H1 (cell line): ENCODE measurements at regions not wholly inside any gene's neighbourhood (a gene's known extent, or its start where the extent isn't known, plus 50 kb on each side); places are given as distances from the start of the nearest gene placed in this dataset.

Source experiments
- CTCF ChIA-PET: fragments of 300-600 bp; sonication (Branson Sonifier 250); formaldehyde crosslinking; loops from one replicate; lab custom pipeline; 2021; ENCODE audit not compliant: partially characterized antibody; lab: Charles Lee
- POLR2A ChIA-PET: fragments of 300-600 bp; sonication (Branson Sonifier 250); formaldehyde crosslinking; loops from one replicate; lab custom pipeline; 2021; ENCODE audit warnings: inconsistent platforms; ENCODE audit not compliant: partially characterized antibody; lab: Charles Lee
- DNase-seq, 2 experiments: peaks; one replicate each; pipeline versions ENCODE4 v3.0.0 to v3.0.0-alpha.2; 2010 to 2022; ENCODE audit warnings: low spot score in 2 of 2, low read depth in 1 of 2, mixed read lengths in 1 of 2
- FAIRE-seq: peaks from 2 replicates; lab custom pipeline; 2011; peaks lifted over from hg19 to GRCh38; lab: Jason Lieb, UNC
- H2AFZ ChIP-seq: 2 replicates; pipeline ENCODE4 v1.8.1; 2012; ENCODE audit warnings: low read length, inconsistent platforms
- H2AK5ac ChIP-seq: 2 replicates; pipeline ENCODE4 v1.6.1; 2013; ENCODE audit warnings: low read depth, low read length
- H2BK120ac ChIP-seq: replicated peaks from 2 replicates; pipeline ENCODE3; 2013; ENCODE audit warnings: low read depth, low read length, inconsistent platforms
- H2BK12ac ChIP-seq: 2 replicates; pipeline ENCODE4 v1.6.1; 2013; ENCODE audit warnings: low read depth, low read length
- H2BK15ac ChIP-seq: 2 replicates; pipeline ENCODE4 v1.6.1; 2013; ENCODE audit warnings: low read length
- H2BK20ac ChIP-seq: 2 replicates; pipeline ENCODE4 v1.6.1; 2013; ENCODE audit warnings: low read length
- H2BK5ac ChIP-seq: 2 replicates; pipeline ENCODE4 v1.6.1; 2013; ENCODE audit warnings: low read depth, low read length
- H3K14ac ChIP-seq: 2 replicates; pipeline ENCODE4 v1.6.1; 2013; ENCODE audit warnings: inconsistent platforms; ENCODE audit not compliant: insufficient read length
- H3K18ac ChIP-seq: 2 replicates; pipeline ENCODE4 v1.6.1; 2013; ENCODE audit warnings: low read length; ENCODE audit errors: extremely low read depth
- H3K23ac ChIP-seq: 2 replicates; pipeline ENCODE4 v1.6.1; 2013; ENCODE audit warnings: inconsistent platforms; ENCODE audit not compliant: insufficient read length
- H3K23me2 ChIP-seq: 2 replicates; pipeline ENCODE4 v1.6.1; 2013; ENCODE audit warnings: low read depth, low read length
- H3K27ac ChIP-seq: 2 replicates; pipeline ENCODE4 v1.6.1; 2011; ENCODE audit warnings: low read depth, low read length, inconsistent platforms
- H3K27me3 ChIP-seq, 4 experiments: replicated peaks in 1 of 4; 1 replicate in 1 of 4; 2 replicates in 3 of 4; pipeline versions ENCODE4 v1.6.1 to v1.8.1; 2011 to 2013; ENCODE audit warnings: low read length in 3 of 4, mild to moderate bottlenecking in 3 of 4, inconsistent platforms in 2 of 4, mixed read lengths in 2 of 4, moderate library complexity in 1 of 4; ENCODE audit not compliant: control insufficient read depth in 3 of 4, insufficient read depth in 3 of 4; ENCODE audit errors: extremely low read depth in 1 of 4
- H3K36me3 ChIP-seq, 4 experiments: 2 replicates each; pipeline versions ENCODE4 v1.6.1 to v1.8.1; 2011 to 2013; ENCODE audit warnings: mild to moderate bottlenecking in 4 of 4, low read length in 3 of 4, moderate library complexity in 2 of 4, control low read depth in 1 of 4, inconsistent platforms in 1 of 4; ENCODE audit not compliant: insufficient read depth in 4 of 4, control insufficient read depth in 2 of 4
- H3K4ac ChIP-seq: replicated peaks from 2 replicates; pipeline ENCODE3; 2013; ENCODE audit warnings: low read length, low read depth, mixed read lengths, inconsistent platforms; ENCODE audit not compliant: insufficient read length
- H3K4me1 ChIP-seq, 4 experiments: replicated peaks in 1 of 4; 1 replicate in 1 of 4; 2 replicates in 3 of 4; pipeline versions ENCODE4 v1.6.1 to v1.8.1; 2011 to 2013; ENCODE audit warnings: low read length in 3 of 4, inconsistent platforms in 2 of 4, mixed read lengths in 1 of 4; ENCODE audit not compliant: insufficient read depth in 4 of 4, control insufficient read depth in 3 of 4
- H3K4me2 ChIP-seq, 2 experiments: 2 replicates each; pipeline versions ENCODE4 v1.6.1 to v1.8.1; 2011 to 2013; ENCODE audit warnings: low read depth in 2 of 2, low read length in 2 of 2, control low read depth in 1 of 2, inconsistent platforms in 1 of 2, mild to moderate bottlenecking in 1 of 2; ENCODE audit not compliant: insufficient read depth in 1 of 2
- H3K4me3 ChIP-seq, 4 experiments: fragments of 200-600, 300-600 bp in 1 of 4; sonication (generic), shearing (Covaris generic), sonication (Bioruptor Twin) in 1 of 4; 2 replicates each; pipeline versions ENCODE4 v1.5.1 to v1.8.1; 2011 to 2016; ENCODE audit warnings: low read length in 4 of 4, low read depth in 3 of 4, control low read depth in 2 of 4, inconsistent platforms in 2 of 4, mild to moderate bottlenecking in 2 of 4, mixed read lengths in 1 of 4, moderate library complexity in 1 of 4; ENCODE audit not compliant: insufficient read depth in 2 of 4; ENCODE audit errors: extremely low read depth in 1 of 4
- H3K56ac ChIP-seq: replicated peaks from 2 replicates; pipeline ENCODE3; 2013; ENCODE audit warnings: low read depth, mild to moderate bottlenecking, mixed read lengths, low read length, inconsistent platforms; ENCODE audit not compliant: insufficient read length
- H3K79me1 ChIP-seq: 2 replicates; pipeline ENCODE4 v1.6.1; 2013; ENCODE audit warnings: low read depth, low read length, control low read depth
- H3K79me2 ChIP-seq, 2 experiments: 2 replicates each; pipeline versions ENCODE4 v1.6.1 to v1.8.1; 2012 to 2013; ENCODE audit warnings: low read length in 2 of 2, mild to moderate bottlenecking in 2 of 2, inconsistent platforms in 1 of 2; ENCODE audit not compliant: insufficient read depth in 2 of 2, control insufficient read depth in 1 of 2
- H3K9ac ChIP-seq, 4 experiments: replicated peaks in 1 of 4; 1 replicate in 1 of 4; 2 replicates in 3 of 4; pipeline versions ENCODE4 v1.6.1 to v1.8.1; 2011 to 2013; ENCODE audit warnings: low read depth in 3 of 4, low read length in 3 of 4, control low read depth in 2 of 4, mild to moderate bottlenecking in 2 of 4, moderate library complexity in 2 of 4, inconsistent platforms in 1 of 4; ENCODE audit errors: extremely low read depth in 1 of 4
- H3K9me3 ChIP-seq, 2 experiments: 2 replicates each; pipeline versions ENCODE4 v1.6.1 to v1.8.1; 2012 to 2013; ENCODE audit warnings: mild to moderate bottlenecking in 2 of 2, moderate library complexity in 2 of 2, control low read depth in 1 of 2, inconsistent platforms in 1 of 2, low read depth in 1 of 2, low read length in 1 of 2, mixed read lengths in 1 of 2; ENCODE audit not compliant: insufficient read depth in 2 of 2
- H4K20me1 ChIP-seq, 2 experiments: replicated peaks in 1 of 2; 2 replicates each; pipeline versions ENCODE3 to v1.8.1; 2011 to 2013; ENCODE audit warnings: inconsistent platforms in 2 of 2, low read length in 2 of 2, mild to moderate bottlenecking in 1 of 2; ENCODE audit not compliant: insufficient read depth in 2 of 2, control insufficient read depth in 1 of 2
- H4K5ac ChIP-seq: 2 replicates; pipeline ENCODE4 v1.6.1; 2013; ENCODE audit warnings: low read length, low read depth, mixed read lengths, inconsistent platforms; ENCODE audit not compliant: insufficient read length
- H4K8ac ChIP-seq: 2 replicates; pipeline ENCODE4 v1.8.0; 2013; ENCODE audit warnings: mild to moderate bottlenecking, moderate library complexity, low read length, inconsistent platforms; ENCODE audit not compliant: insufficient read depth; ENCODE audit errors: extremely low read depth
- H4K91ac ChIP-seq: replicated peaks from 2 replicates; pipeline ENCODE3; 2013; ENCODE audit warnings: low read length, mixed read lengths, inconsistent platforms; ENCODE audit not compliant: insufficient read length
- EGR1 ChIP-seq: IDR thresholded peaks from 2 replicates; pipeline ENCODE4 v1.6.1; 2011; ENCODE audit warnings: low read depth, low read length, borderline replicate concordance
- FOSL1 ChIP-seq: IDR thresholded peaks from 2 replicates; pipeline ENCODE4 v1.6.1; 2011; ENCODE audit warnings: mild to moderate bottlenecking, low read depth, low read length, moderate library complexity; ENCODE audit not compliant: insufficient read depth
- GABPA ChIP-seq: IDR thresholded peaks from 2 replicates; pipeline ENCODE4 v1.6.1; 2011; ENCODE audit warnings: mild to moderate bottlenecking, low read length, moderate library complexity, borderline replicate concordance; ENCODE audit not compliant: insufficient read depth
- NANOG ChIP-seq: IDR thresholded peaks from 2 replicates; pipeline ENCODE4 v1.6.1; 2011; ENCODE audit warnings: low read length, low read depth, mild to moderate bottlenecking, inconsistent platforms; ENCODE audit not compliant: insufficient read depth, poor library complexity, severe bottlenecking
- POLR2A ChIP-seq, 2 experiments: IDR thresholded peaks; 1 replicate in 1 of 2; 2 replicates in 1 of 2; pipeline ENCODE4 v1.6.1; 2011; ENCODE audit warnings: low read depth in 2 of 2, low read length in 2 of 2, mild to moderate bottlenecking in 2 of 2; ENCODE audit errors: control extremely low read depth in 1 of 2
- RXRA ChIP-seq: IDR thresholded peaks from 2 replicates; pipeline ENCODE4 v1.6.1; 2011; ENCODE audit warnings: low read depth, mild to moderate bottlenecking, low read length, moderate library complexity; ENCODE audit not compliant: insufficient read depth
- SUZ12 ChIP-seq: fragments of 200-600 bp; sonication (generic); IDR thresholded peaks from 2 replicates; pipeline ENCODE4 v1.6.1; 2012; ENCODE audit warnings: mild to moderate bottlenecking, inconsistent platforms, low read length, moderate library complexity, mixed read lengths
- TAF7 ChIP-seq: optimal IDR thresholded peaks from 2 replicates; pipeline ENCODE3; 2011; ENCODE audit warnings: low read depth, mild to moderate bottlenecking, inconsistent platforms, low read length, moderate library complexity, borderline replicate concordance
- WGBS, 2 experiments: shearing (Covaris generic) in 1 of 2; methylation state at CpG; one replicate each; pipeline versions ENCODE4 v1.1.6 to v1.1.7; 2013 to 2015; ENCODE audit warnings: low lambda C conversion rate in 2 of 2, mixed read lengths in 2 of 2, inconsistent platforms in 1 of 2, low coverage in 1 of 2, missing lambda C conversion rate in 1 of 2; ENCODE audit not compliant: insufficient replicate concordance in 2 of 2, insufficient coverage in 1 of 2, insufficient read length in 1 of 2; ENCODE audit errors: extremely low coverage in 1 of 2, missing lambda C conversion rate in 1 of 2; 5-methylcytosine and 5-hydroxymethylcytosine counted together
- TF ChIP-seq, protein P1 (sequence below): IDR thresholded peaks from 2 replicates; pipeline ENCODE4 v1.6.1; 2012; ENCODE audit warnings: inconsistent platforms

DNA sequence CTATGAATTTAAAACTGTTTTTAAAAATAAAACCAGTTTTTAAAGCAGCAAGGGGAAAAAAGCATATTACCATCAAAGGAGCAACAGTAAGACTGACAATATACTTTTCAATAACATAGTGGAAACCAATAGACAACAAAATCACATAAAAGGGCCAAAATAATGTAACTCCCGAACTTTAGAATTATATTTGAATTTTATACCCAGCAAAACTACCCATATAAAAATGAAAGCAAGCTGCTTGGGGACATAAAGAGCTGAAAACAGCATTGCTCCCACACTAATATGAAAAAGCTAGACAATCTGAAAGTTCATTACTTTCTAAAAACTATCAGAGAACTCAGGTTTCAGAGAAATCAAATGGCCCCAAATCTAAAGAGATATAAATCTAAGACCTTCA, 199.4 kb upstream of the ARID1B start:
- Histone ChIP-seq H2AK5ac (no peak overlapping the region), H3K79me2 (no peaks in the 10 kb centered on the region), H3K4ac (no peak overlapping the region), H2AFZ (no peak overlapping the region), H2BK5ac (no peak overlapping the region), H3K18ac (no peak overlapping the region), H3K4me3 (no peak overlapping the region), H4K8ac (no peak overlapping the region), H3K56ac (no peak overlapping the region), H4K5ac (no peak overlapping the region), H3K79me1 (no peaks in the 10 kb centered on the region), H3K4me1 (no peaks in the 10 kb centered on the region), H4K91ac (no peak overlapping the region), H4K20me1 (no peaks in the 10 kb centered on the region), H3K36me3 (no peaks in the 10 kb centered on the region), H3K27ac (no peak overlapping the region), H2BK120ac (no peak overlapping the region), H2BK15ac (no peak overlapping the region), H2BK12ac (no peak overlapping the region), H3K14ac (no peak overlapping the region), H3K9ac (no peak overlapping the region), H2BK20ac (no peak overlapping the region), H3K9me3 (peaks cover 6 to 11% of the 10 kb centered on the region in 2 experiments; a peak in 3 of 4 replicates), H3K23me2 (no peaks in the 10 kb centered on the region; the same call in 1 of the 2 replicates), H3K4me2 (no peak overlapping the region), H3K27me3 (no peaks in the 10 kb centered on the region), H3K23ac (no peak overlapping the region)
- 81% methylated on average over 1 of the region's 1 CpG; no CpG with 5 or more reads in 1 of the 2 experiments for WGBS, 2 experiments
- DNase-seq (no peak), FAIRE-seq (no peak)
- CTCF ChIA-PET: interaction anchor here (1.8 kb wide), 1 partner anchor 12 kb away, joined by 4 read pairs; no protein-coding TSS in a partner anchor
- POLR2A ChIA-PET: no interaction called here
- TF ChIP-seq EGR1: no peak
- no peak for TF ChIP-seq RXRA
- TF ChIP-seq FOSL1: no peak
- no peak for TF ChIP-seq NANOG
- no peak for TF ChIP-seq SUZ12
- TF ChIP-seq, protein P1, sequence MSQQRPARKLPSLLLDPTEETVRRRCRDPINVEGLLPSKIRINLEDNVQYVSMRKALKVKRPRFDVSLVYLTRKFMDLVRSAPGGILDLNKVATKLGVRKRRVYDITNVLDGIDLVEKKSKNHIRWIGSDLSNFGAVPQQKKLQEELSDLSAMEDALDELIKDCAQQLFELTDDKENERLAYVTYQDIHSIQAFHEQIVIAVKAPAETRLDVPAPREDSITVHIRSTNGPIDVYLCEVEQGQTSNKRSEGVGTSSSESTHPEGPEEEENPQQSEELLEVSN: no peak
- TF ChIP-seq GABPA: no peak
- no peak for TF ChIP-seq TAF7
- TF ChIP-seq POLR2A (IDR thresholded peaks at IDR 0.05; ENCODE audit: control extremely low read depth in 1 of 2, low read depth in 2 of 2, low read length in 2 of 2): no peak
